Stimulated activated memory B cell treated with anti-CD40 and anti-IgM and Interleukin-4, amounts not matched to agents 10 μg/mL and 1 μg/mL and 100 μg/mL, for 72 hours (primary cell): ENCODE measurements at regions not wholly inside any gene's neighbourhood (a gene's known extent, or its start where the extent isn't known, plus 50 kb on each side); places are given as distances from the start of the nearest gene placed in this dataset.

Source experiments
- ATAC-seq: fragments of 150-1000 bp; cut with Tn5 transposase; 2 replicates; pipeline ENCODE4 v1.10.0; 2021
- H3K27ac Mint-ChIP-seq: one replicate; pipeline ENCODE4 v1.8.0; 2022; ENCODE audit warnings: mild to moderate bottlenecking, mixed read lengths
- H3K27me3 Mint-ChIP-seq: one replicate; pipeline ENCODE4 v1.8.0; 2022; ENCODE audit warnings: mixed read lengths
- H3K36me3 Mint-ChIP-seq: one replicate; pipeline ENCODE4 v1.8.0; 2022; ENCODE audit warnings: mixed read lengths
- H3K4me1 Mint-ChIP-seq: one replicate; pipeline ENCODE4 v1.8.0; 2022; ENCODE audit warnings: mixed read lengths
- H3K4me3 Mint-ChIP-seq: one replicate; pipeline ENCODE4 v1.8.0; 2022; ENCODE audit warnings: mild to moderate bottlenecking, moderate library complexity, mixed read lengths
- H3K9me3 Mint-ChIP-seq: one replicate; pipeline ENCODE4 v1.8.0; 2022; ENCODE audit warnings: mixed read lengths

DNA sequence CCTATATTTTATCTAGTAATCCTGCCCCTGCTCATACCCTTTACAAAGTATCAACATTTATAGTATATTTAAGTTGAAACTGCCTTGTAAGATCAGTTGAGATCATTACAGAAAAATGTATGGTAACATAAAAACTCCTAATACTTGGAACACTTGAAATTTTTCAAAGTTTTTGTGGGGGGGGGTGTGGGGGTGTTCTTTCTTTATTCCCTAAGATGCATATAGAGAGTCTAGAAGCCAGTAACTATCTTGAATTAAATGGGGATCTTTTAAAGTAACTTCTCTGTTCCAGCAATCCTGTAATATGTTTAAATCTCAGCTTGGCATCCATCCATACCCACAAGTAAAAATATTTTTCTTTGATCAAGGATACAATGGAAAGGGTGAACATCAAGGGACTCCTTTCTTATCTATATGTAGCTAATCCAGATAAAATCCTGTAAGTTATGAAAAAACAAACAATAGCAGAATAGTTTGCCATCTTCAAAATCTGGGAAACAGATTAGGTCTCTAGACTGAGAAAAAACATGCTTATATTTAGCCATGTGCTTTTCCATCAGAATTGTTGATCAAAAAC is 455.3 kb downstream of the MEIS1 start:
- Mint-ChIP-seq H3K9me3 (peaks cover 2% of the 10 kb centered on the region), H3K27me3 (no peaks in the 10 kb centered on the region), H3K27ac (no peak overlapping the region), H3K36me3 (no peaks in the 10 kb centered on the region), H3K4me1 (no peaks in the 10 kb centered on the region), H3K4me3 (no peak overlapping the region)
- ATAC-seq, result no peak

- Mint-ChIP-seq H3K9me3 (peaks cover 2% of the 10 kb centered on the region), H3K27me3 (no peaks in the 10 kb centered on the region), H3K36me3 (no peaks in the 10 kb centered on the region), H3K4me1 (no peaks in the 10 kb centered on the region), H3K4me3 (no peak overlapping the region), H3K27ac (no peak overlapping the region)
- ATAC-seq, result no peak
Measured at GRCh38 chr2:66895206-66895605, 460.3 kb downstream of the MEIS1 start.

GRCh38 chr2:66896131-66896530 is 461.2 kb downstream of the MEIS1 start:
- Mint-ChIP-seq H3K27ac (no peak overlapping the region), H3K9me3 (peaks cover 3% of the 10 kb centered on the region), H3K4me3 (no peak overlapping the region), H3K36me3 (no peaks in the 10 kb centered on the region), H3K4me1 (no peaks in the 10 kb centered on the region), H3K27me3 (no peaks in the 10 kb centered on the region)
- ATAC-seq, result no peak

- Mint-ChIP-seq H3K36me3 (no peaks in the 10 kb centered on the region), H3K27ac (no peak overlapping the region), H3K4me3 (no peak overlapping the region), H3K9me3 (peaks cover 3% of the 10 kb centered on the region), H3K27me3 (no peaks in the 10 kb centered on the region), H3K4me1 (no peaks in the 10 kb centered on the region)
- ATAC-seq, result no peak
Measured at GRCh38 chr2:66897181-66897580, 462.3 kb downstream of the MEIS1 start.

DNA sequence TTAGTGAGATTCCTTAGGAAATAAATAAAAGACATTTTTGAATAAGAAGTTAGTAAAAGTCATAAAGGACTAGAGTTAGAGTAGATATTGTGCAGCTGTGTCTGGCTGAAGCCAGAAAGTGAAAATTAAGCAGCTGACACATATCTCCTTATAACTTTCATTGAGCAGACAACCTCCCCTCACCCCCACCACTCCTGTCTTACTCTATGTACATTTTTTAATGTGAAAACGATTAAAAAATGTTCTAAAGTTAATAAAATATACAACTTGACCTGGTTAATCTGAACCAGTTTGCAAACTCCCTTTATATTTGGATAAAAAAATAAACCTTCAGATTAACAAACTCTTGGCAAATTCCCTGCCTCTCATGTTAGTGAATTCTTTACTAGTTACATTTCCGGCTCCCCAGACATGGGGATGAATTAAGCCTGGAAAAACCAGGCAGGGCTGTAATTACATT is 462.8 kb downstream of the MEIS1 start:
- no peak for ATAC-seq

DNA sequence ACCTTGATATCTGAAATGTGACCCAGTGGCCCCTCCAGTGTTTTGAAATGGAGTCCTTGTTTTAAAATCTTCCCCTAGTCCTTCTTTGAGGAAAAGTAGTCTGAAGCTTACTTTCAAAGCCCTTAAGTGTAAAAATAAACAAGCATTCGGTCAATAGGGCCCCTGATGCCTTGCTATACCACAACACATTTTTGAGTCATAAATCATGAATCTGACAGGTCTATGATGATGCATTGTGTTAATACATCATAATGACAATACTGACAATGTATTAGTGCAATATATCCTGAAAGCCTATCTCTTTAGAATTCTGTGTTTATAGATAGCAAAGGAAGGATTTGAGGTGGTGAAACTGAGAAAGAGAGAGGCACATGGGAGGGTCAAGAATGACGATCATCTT is 464.2 kb downstream of the MEIS1 start:
- ATAC-seq, result no peak
- no peaks in the 10 kb centered on the region for H3K27me3 Mint-ChIP-seq
- H3K36me3 Mint-ChIP-seq, result no peaks in the 10 kb centered on the region

More for the DNA sequence above, 462.8 kb downstream of the MEIS1 start:
- Mint-ChIP-seq H3K9me3 (peaks cover 3% of the 10 kb centered on the region), H3K27ac (no peak overlapping the region), H3K27me3 (no peaks in the 10 kb centered on the region), H3K4me3 (no peak overlapping the region), H3K4me1 (no peaks in the 10 kb centered on the region), H3K36me3 (no peaks in the 10 kb centered on the region)

GRCh38 chr2:66899648-66900047 is 464.7 kb downstream of the MEIS1 start:
- no peak overlapping the region for H3K27ac Mint-ChIP-seq
- no peak overlapping the region for H3K4me3 Mint-ChIP-seq
- peaks cover 3% of the 10 kb centered on the region for H3K9me3 Mint-ChIP-seq
- ATAC-seq, result no peak
- H3K36me3 Mint-ChIP-seq, result no peaks in the 10 kb centered on the region
- no peaks in the 10 kb centered on the region for H3K4me1 Mint-ChIP-seq
- H3K27me3 Mint-ChIP-seq, result no peaks in the 10 kb centered on the region

More for the DNA sequence above, 464.2 kb downstream of the MEIS1 start:
- Mint-ChIP-seq H3K4me3 (no peak overlapping the region), H3K4me1 (no peaks in the 10 kb centered on the region), H3K27ac (no peak overlapping the region), H3K9me3 (peaks cover 3% of the 10 kb centered on the region)

DNA sequence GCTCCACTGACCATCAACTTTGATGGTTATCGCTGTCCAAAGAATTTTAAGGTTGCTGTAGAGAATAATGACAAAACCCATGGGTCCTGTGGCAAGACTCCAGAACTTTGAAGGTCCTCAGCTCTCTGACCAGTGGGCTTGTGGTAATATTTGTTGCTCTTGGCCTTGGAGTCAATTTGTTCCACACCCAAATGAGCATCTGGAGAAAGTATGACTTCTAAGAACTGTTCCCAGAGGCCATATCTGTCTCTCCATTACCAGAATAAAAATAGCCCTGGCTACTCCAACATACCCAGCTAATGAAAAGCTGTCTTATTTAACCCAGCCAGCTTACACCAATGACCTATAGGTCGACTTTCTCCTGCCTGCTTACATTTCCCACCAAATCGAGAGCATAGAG is 466.4 kb downstream of the MEIS1 start:
- peaks cover 3% of the 10 kb centered on the region for H3K9me3 Mint-ChIP-seq
- no peak for ATAC-seq
- H3K36me3 Mint-ChIP-seq, result no peaks in the 10 kb centered on the region
- no peak overlapping the region for H3K27ac Mint-ChIP-seq
- H3K4me3 Mint-ChIP-seq, result no peak overlapping the region
- no peaks in the 10 kb centered on the region for H3K27me3 Mint-ChIP-seq
- H3K4me1 Mint-ChIP-seq, result no peaks in the 10 kb centered on the region

DNA sequence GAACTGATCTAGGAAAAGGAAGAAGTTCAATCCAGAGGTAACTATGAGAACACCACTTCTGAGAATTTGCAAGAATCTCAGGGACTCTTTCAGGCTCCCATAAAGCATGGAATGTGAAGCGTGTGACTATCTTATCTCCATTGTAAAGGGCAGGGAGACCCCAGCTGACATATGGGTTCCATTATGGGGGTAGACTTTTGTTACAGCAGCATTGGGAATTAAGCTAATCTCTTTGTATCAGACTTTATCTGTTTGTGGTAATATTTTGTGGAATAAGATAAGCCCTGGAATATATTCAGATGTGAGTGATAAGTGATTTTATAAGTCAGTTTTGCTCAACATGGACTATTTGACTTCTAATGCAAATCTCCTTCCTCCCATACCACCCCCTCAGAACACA is 468.3 kb downstream of the MEIS1 start:
- peaks cover 3% of the 10 kb centered on the region for H3K9me3 Mint-ChIP-seq

DNA sequence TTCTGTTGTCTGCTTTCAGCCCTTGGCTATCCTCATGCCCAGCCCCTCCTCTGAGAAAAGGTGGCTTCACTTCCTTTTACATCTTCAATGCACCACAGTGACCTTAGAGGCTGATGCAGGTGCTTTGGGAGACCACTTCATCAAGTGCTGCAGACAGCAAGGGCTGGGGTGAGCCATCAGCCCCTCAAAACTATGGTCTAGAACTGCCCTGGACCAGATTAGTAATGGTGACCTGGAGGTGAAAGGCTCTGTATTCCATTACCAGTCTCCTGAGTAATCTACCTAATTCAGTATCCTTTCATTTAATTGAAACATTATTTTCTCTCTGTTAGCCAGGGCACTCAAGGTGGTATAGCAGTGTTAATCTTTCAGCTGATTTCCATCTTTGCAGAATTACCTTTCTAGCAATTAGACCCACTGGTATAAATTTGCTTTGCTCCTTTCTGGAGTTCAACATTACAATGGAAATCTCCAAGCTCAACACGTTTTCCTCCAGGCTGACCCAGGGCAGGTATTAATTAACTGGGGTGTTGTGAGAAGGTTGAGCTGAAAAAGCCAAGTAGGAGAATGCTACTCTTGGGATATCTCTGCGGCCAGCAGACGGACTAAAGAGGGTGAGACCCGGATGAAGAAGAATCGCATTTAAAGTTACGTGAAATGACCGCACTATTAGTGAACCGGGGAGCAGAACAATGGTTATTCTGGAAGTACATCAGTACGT is 469.0 kb downstream of the MEIS1 start:
- Mint-ChIP-seq H3K27ac (no peak overlapping the region), H3K4me1 (no peaks in the 10 kb centered on the region), H3K4me3 (no peak overlapping the region), H3K9me3 (peaks cover 3% of the 10 kb centered on the region), H3K36me3 (no peaks in the 10 kb centered on the region), H3K27me3 (no peaks in the 10 kb centered on the region)
- ATAC-seq, result no peak

More for the DNA sequence above, 468.3 kb downstream of the MEIS1 start:
- no peak for ATAC-seq
- no peak overlapping the region for H3K27ac Mint-ChIP-seq
- H3K4me3 Mint-ChIP-seq, result no peak overlapping the region
- H3K27me3 Mint-ChIP-seq, result no peaks in the 10 kb centered on the region
- H3K4me1 Mint-ChIP-seq, result no peaks in the 10 kb centered on the region
- H3K36me3 Mint-ChIP-seq, result no peaks in the 10 kb centered on the region

DNA sequence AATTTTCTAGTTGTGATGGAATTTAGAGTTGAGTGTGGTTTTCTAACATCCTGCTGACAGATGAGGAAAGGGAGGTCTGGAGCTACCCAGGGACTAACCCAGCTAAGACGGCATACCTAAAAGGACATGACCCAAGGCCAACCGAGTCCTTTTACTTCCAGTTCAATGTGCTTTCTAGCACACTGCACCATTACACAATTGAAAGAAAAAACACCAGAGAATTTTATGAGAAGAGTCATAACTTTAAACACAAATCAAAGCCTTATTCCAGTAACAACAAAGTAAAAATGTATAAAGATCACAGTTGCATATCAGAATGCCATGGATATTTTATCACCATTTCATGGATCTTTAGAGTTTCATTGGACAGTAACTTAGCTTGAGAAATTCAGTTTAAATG is 480.3 kb downstream of the MEIS1 start:
- no peaks in the 10 kb centered on the region for H3K4me1 Mint-ChIP-seq
- no peaks in the 10 kb centered on the region for H3K36me3 Mint-ChIP-seq
- H3K9me3 Mint-ChIP-seq, result peaks cover 5% of the 10 kb centered on the region
- no peaks in the 10 kb centered on the region for H3K27me3 Mint-ChIP-seq
- no peak overlapping the region for H3K27ac Mint-ChIP-seq
- ATAC-seq, result no peak
- no peak overlapping the region for H3K4me3 Mint-ChIP-seq

DNA sequence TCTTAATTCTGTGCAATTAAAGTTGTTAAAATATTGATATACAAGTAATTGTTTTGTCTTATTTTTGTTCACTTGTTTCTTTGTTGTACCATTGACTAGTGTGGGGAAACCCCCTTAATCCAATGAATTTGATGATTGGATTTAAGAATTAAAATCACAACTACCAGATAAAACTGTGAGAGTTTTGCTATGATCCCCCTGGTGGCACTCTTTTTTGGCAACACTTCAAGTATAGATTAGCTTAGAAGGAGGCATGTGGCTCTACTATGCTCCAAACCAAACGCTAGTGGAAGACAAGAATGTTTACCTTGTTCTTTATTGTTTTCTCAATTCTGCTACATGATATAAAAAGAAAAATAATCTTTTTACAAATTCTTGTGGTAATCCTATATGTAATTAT is 477.8 kb upstream of the ETAA1 start:
- Mint-ChIP-seq H3K27me3 (no peaks in the 10 kb centered on the region), H3K27ac (no peak overlapping the region), H3K9me3 (peaks cover 3% of the 10 kb centered on the region), H3K4me3 (no peak overlapping the region), H3K36me3 (no peaks in the 10 kb centered on the region), H3K4me1 (no peaks in the 10 kb centered on the region)
- ATAC-seq, result no peak

GRCh38 chr2:66920415-66920814 is 476.7 kb upstream of the ETAA1 start:
- Mint-ChIP-seq H3K9me3 (peaks cover 3% of the 10 kb centered on the region), H3K27me3 (no peaks in the 10 kb centered on the region), H3K4me1 (no peaks in the 10 kb centered on the region), H3K4me3 (no peak overlapping the region), H3K36me3 (no peaks in the 10 kb centered on the region), H3K27ac (no peak overlapping the region)
- no peak for ATAC-seq

DNA sequence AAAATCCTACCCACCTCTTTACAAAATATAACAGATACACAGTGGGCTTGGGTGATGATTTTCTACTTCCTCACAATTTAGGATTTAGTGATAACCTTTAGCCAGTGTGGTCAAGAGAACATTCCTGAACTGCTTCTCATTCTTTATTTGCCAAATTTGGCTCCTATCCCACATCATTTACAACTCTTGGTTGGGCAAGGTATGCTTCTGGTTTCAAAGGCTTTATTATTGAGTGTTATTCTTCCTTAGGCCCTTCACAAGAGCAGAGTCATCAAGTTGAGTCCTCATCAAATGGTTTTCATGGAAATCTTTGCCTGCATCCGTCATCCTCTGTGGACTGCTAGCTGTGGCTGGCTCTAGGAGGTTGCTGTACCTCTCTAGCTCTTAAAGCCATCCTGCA is 472.0 kb upstream of the ETAA1 start:
- Mint-ChIP-seq H3K4me3 (no peak overlapping the region), H3K36me3 (no peaks in the 10 kb centered on the region), H3K9me3 (no peaks in the 10 kb centered on the region), H3K27me3 (no peaks in the 10 kb centered on the region), H3K4me1 (no peaks in the 10 kb centered on the region), H3K27ac (no peak overlapping the region)
- ATAC-seq, result no peak

- no peak for ATAC-seq
- Mint-ChIP-seq H3K9me3 (no peaks in the 10 kb centered on the region), H3K27ac (no peak overlapping the region)
Measured at GRCh38 chr2:66926594-66927112, 470.5 kb upstream of the ETAA1 start.

More at GRCh38 chr2:66926594-66927112, 470.5 kb upstream of the ETAA1 start:
- Mint-ChIP-seq H3K4me1 (no peaks in the 10 kb centered on the region), H3K4me3 (no peak overlapping the region), H3K36me3 (no peaks in the 10 kb centered on the region), H3K27me3 (no peaks in the 10 kb centered on the region)
